Osteoblast (primary cell): ENCODE measurements at regions not wholly inside any gene's neighbourhood (a gene's known extent, or its start where the extent isn't known, plus 50 kb on each side); places are given as distances from the start of the nearest gene placed in this dataset.

Experiments
- DNase-seq: peaks from one replicate; pipeline ENCODE4 v3.0.0; 2011; ENCODE audit warnings: low spot score, mixed read lengths; ENCODE audit not compliant: insufficient read length; ENCODE audit errors: missing footprints
- H2AFZ ChIP-seq: 2 replicates; pipeline ENCODE4 v1.6.0; 2011; ENCODE audit warnings: mild to moderate bottlenecking, low read length
- H3K27ac ChIP-seq: 2 replicates; pipeline ENCODE4 v1.5.1; 2011; ENCODE audit warnings: mild to moderate bottlenecking, low read depth, low read length, moderate library complexity
- H3K27me3 ChIP-seq: 2 replicates; pipeline ENCODE4 v1.6.0; 2012; ENCODE audit warnings: mild to moderate bottlenecking, control low read depth, inconsistent platforms, low read length, moderate library complexity; ENCODE audit not compliant: insufficient read depth
- H3K36me3 ChIP-seq: 2 replicates; pipeline ENCODE4 v1.5.1; 2011; ENCODE audit warnings: mild to moderate bottlenecking, low read length, control low read depth, moderate library complexity; ENCODE audit not compliant: insufficient read depth
- H3K4me1 ChIP-seq: 2 replicates; pipeline ENCODE4 v1.5.1; 2011; ENCODE audit warnings: mild to moderate bottlenecking, low read length, control low read depth, moderate library complexity; ENCODE audit not compliant: insufficient read depth
- H3K4me2 ChIP-seq: 2 replicates; pipeline ENCODE4 v1.6.0; 2011; ENCODE audit warnings: mild to moderate bottlenecking, low read length; ENCODE audit not compliant: insufficient read depth
- H3K4me3 ChIP-seq: fragments of 200-600 bp; sonication (generic); 3 replicates; pipeline ENCODE4 v1.5.1; 2012; ENCODE audit warnings: mild to moderate bottlenecking, low read length, inconsistent platforms; ENCODE audit not compliant: insufficient read depth
- H3K79me2 ChIP-seq: 2 replicates; pipeline ENCODE4 v1.6.0; 2012; ENCODE audit warnings: mild to moderate bottlenecking, low read length, control low read depth, inconsistent platforms; ENCODE audit not compliant: insufficient read depth
- H3K9me3 ChIP-seq: 2 replicates; pipeline ENCODE4 v1.5.1; 2011; ENCODE audit warnings: low read depth, low read length, control low read depth
- H4K20me1 ChIP-seq: 2 replicates; pipeline ENCODE4 v1.6.0; 2012; ENCODE audit warnings: mild to moderate bottlenecking, low read length, control low read depth; ENCODE audit not compliant: insufficient read depth
- TF ChIP-seq, protein P1 (sequence below): IDR thresholded peaks from 2 replicates; pipeline ENCODE4 v1.5.1; 2011; ENCODE audit warnings: mild to moderate bottlenecking, low read depth, low read length, moderate library complexity; ENCODE audit errors: extremely low read depth

DNA sequence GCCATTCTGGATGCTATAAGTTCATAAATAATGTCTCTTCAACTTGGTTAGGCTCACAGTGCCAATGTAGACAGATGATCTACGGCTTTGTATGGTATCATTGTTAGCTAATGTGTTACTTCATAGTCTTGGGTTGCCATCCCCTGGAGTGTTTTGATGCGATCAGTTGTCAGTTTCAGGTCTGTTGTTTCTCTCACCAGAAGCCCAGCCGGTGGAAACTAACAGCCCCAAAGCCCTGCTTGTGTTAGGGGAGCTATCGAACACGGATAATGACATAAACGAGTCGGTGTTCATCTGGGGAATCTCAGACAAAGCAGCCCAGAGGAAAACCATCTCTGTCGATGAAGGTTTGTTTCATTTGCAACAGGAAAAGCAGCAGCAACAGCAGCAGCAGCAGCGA, 107.4 kb upstream of the ANKFN1 start:
- H3K36me3 ChIP-seq, result no peaks in the 10 kb centered on the region
- H2AFZ ChIP-seq, result no peak overlapping the region
- H3K79me2 ChIP-seq, result no peaks in the 10 kb centered on the region
- no peaks in the 10 kb centered on the region for H4K20me1 ChIP-seq
- H3K4me1 ChIP-seq, result no peaks in the 10 kb centered on the region
- H3K9me3 ChIP-seq, result no peaks in the 10 kb centered on the region
- no peak overlapping the region for H3K27ac ChIP-seq
- no peak overlapping the region for H3K4me2 ChIP-seq
- no peak overlapping the region for H3K4me3 ChIP-seq
- DNase-seq, result no peak
- TF ChIP-seq, protein P1, sequence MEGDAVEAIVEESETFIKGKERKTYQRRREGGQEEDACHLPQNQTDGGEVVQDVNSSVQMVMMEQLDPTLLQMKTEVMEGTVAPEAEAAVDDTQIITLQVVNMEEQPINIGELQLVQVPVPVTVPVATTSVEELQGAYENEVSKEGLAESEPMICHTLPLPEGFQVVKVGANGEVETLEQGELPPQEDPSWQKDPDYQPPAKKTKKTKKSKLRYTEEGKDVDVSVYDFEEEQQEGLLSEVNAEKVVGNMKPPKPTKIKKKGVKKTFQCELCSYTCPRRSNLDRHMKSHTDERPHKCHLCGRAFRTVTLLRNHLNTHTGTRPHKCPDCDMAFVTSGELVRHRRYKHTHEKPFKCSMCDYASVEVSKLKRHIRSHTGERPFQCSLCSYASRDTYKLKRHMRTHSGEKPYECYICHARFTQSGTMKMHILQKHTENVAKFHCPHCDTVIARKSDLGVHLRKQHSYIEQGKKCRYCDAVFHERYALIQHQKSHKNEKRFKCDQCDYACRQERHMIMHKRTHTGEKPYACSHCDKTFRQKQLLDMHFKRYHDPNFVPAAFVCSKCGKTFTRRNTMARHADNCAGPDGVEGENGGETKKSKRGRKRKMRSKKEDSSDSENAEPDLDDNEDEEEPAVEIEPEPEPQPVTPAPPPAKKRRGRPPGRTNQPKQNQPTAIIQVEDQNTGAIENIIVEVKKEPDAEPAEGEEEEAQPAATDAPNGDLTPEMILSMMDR, result no peak
- H3K27me3 ChIP-seq, result no peaks in the 10 kb centered on the region

- H3K9me3 ChIP-seq, result no peaks in the 10 kb centered on the region
- DNase-seq, result no peak
- no peaks in the 10 kb centered on the region for H3K27me3 ChIP-seq
- no peak overlapping the region for H3K4me2 ChIP-seq
- H2AFZ ChIP-seq, result no peak overlapping the region
- no peaks in the 10 kb centered on the region for H3K4me1 ChIP-seq
- H3K36me3 ChIP-seq, result no peaks in the 10 kb centered on the region
- no peak overlapping the region for H3K27ac ChIP-seq
- H3K79me2 ChIP-seq, result no peaks in the 10 kb centered on the region
- H3K4me3 ChIP-seq, result no peak overlapping the region
- no peaks in the 10 kb centered on the region for H4K20me1 ChIP-seq
- TF ChIP-seq, protein P1, result no peak
Measured at GRCh38 chr17:56047331-56047730, 105.9 kb upstream of the ANKFN1 start.

DNA sequence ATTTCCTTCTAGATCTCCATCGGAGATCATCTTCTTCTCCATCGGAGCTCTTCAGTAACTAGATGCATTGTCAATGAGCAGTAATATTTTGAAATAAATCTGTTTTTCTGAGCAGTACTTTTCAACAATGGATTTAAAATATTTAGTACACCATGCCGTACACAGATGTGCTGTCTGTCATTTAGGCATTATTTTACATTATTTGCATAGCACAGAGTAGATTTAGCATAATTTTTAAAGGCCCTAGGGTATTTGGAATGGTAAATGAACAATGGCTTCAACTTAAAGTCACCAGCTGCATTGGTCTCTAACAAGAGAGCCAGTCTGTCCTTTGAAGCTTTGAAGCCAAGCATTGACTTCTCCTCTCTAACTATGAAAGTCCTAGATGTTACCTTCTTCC, 95.4 kb upstream of the ANKFN1 start:
- no peaks in the 10 kb centered on the region for H3K36me3 ChIP-seq
- no peaks in the 10 kb centered on the region for H3K4me1 ChIP-seq
- H3K27me3 ChIP-seq, result no peaks in the 10 kb centered on the region
- H2AFZ ChIP-seq, result no peak overlapping the region
- DNase-seq, result no peak
- no peak overlapping the region for H3K27ac ChIP-seq
- TF ChIP-seq, protein P1, result no peak
- no peaks in the 10 kb centered on the region for H3K9me3 ChIP-seq
- H3K79me2 ChIP-seq, result no peaks in the 10 kb centered on the region
- H3K4me3 ChIP-seq, result no peak overlapping the region
- H3K4me2 ChIP-seq, result no peak overlapping the region
- H4K20me1 ChIP-seq, result no peaks in the 10 kb centered on the region

GRCh38 chr17:56064506-56064905, 88.8 kb upstream of the ANKFN1 start:
- TF ChIP-seq, protein P1, result no peak
- no peak for DNase-seq
- no peak overlapping the region for H3K4me2 ChIP-seq
- no peaks in the 10 kb centered on the region for H4K20me1 ChIP-seq
- no peak overlapping the region for H3K27ac ChIP-seq
- no peak overlapping the region for H3K4me3 ChIP-seq
- H3K4me1 ChIP-seq, result no peaks in the 10 kb centered on the region
- H3K79me2 ChIP-seq, result no peaks in the 10 kb centered on the region
- no peaks in the 10 kb centered on the region for H3K9me3 ChIP-seq
- H3K27me3 ChIP-seq, result no peaks in the 10 kb centered on the region
- H2AFZ ChIP-seq, result no peak overlapping the region
- H3K36me3 ChIP-seq, result no peaks in the 10 kb centered on the region
